Uterus (tissue), 3 donors: ENCODE measurements at regions not wholly inside any gene's neighbourhood (a gene's known extent, or its start where the extent isn't known, plus 50 kb on each side); places are given as distances from the start of the nearest gene placed in this dataset.

Source experiments
- DNase-seq, 2 donors: peaks; one replicate each; pipeline ENCODE4 v3.0.0-alpha.2; 2019 to 2020
- H3K27ac ChIP-seq, 2 donors: fragments of 200-600 bp; sonication (generic); 1 replicate in 1 of 2; 2 replicates in 1 of 2; pipeline ENCODE4 v1.5.1; 2016 to 2018
- H3K27me3 ChIP-seq, 2 donors: fragments of 200-600 bp; sonication (generic); one replicate each; pipeline ENCODE4 v1.5.1; 2018 to 2019; ENCODE audit warnings: control low read depth in 1 of 2
- H3K36me3 ChIP-seq, 2 donors: fragments of 200-600 bp; sonication (generic); one replicate each; pipeline ENCODE4 v1.5.1; 2019; ENCODE audit warnings: control low read depth in 1 of 2
- H3K4me1 ChIP-seq, 2 donors: fragments of 200-600 bp; sonication (generic); one replicate each; pipeline ENCODE4 v1.5.1; 2018 to 2019; ENCODE audit warnings: control low read depth in 1 of 2
- H3K4me3 ChIP-seq, 2 donors: fragments of 200-600 bp; sonication (generic); 1 replicate in 1 of 2; 2 replicates in 1 of 2; pipeline ENCODE4 v1.5.1; 2018 to 2019; ENCODE audit warnings: mild to moderate bottlenecking in 1 of 2
- H3K9me3 ChIP-seq, 2 donors: fragments of 200-600 bp; sonication (generic); one replicate each; pipeline ENCODE4 v1.5.1; 2019; ENCODE audit warnings: control low read depth in 1 of 2
- CTCF ChIP-seq, 4 experiments: fragments of 200-600 bp in 2 of 4; fragments of 450-650 bp in 2 of 4; sonication (generic) in 2 of 4; IDR thresholded peaks; one replicate each; pipeline ENCODE4 v1.5.1; 2016 to 2019; ENCODE audit warnings: antibody characterized with exemption in 4 of 4, mild to moderate bottlenecking in 2 of 4, moderate library complexity in 1 of 4
- POLR2A ChIP-seq, 2 donors: fragments of 450-650 bp; IDR thresholded peaks; one replicate each; pipeline ENCODE4 v1.6.1; 2016; ENCODE audit warnings: antibody characterized with exemption in 2 of 2, mild to moderate bottlenecking in 1 of 2, moderate library complexity in 1 of 2
- intact Hi-C: fragments of 100-400 bp; cut with DNase I; formaldehyde crosslinking; loops from one replicate; pipeline ENCODE4 v1.15.1; 2023; ENCODE audit warnings: low total_unique reads
- donor health status: DM: yes; HTN: yes; CAD: no.

- Histone ChIP-seq H3K36me3 (no peaks in the 10 kb centered on the region), H3K4me1 (no peaks in the 10 kb centered on the region), H3K9me3 (no peaks in the 10 kb centered on the region), H3K27ac (no peak overlapping the region), H3K4me3 (no peak overlapping the region), H3K27me3 (no peaks in the 10 kb centered on the region)
- intact Hi-C loops = no loop called here
- TF ChIP-seq CTCF (IDR thresholded peaks at IDR 0.05) (no peak), POLR2A (IDR thresholded peaks at IDR 0.05) (no peak)
- DNase-seq = no peak
Measured at GRCh38 chr12:115103884-115104883, 420.2 kb upstream of the TBX3 start.

GRCh38 chr12:115102450-115102849, 418.5 kb upstream of the TBX3 start:
- no peak for DNase-seq
- H3K27me3 ChIP-seq = no peaks in the 10 kb centered on the region
- intact Hi-C loops = no loop called here
- no peaks in the 10 kb centered on the region for H3K9me3 ChIP-seq
- H3K4me1 ChIP-seq = no peaks in the 10 kb centered on the region
- no peak for TF ChIP-seq POLR2A (IDR thresholded peaks at IDR 0.05)
- no peak for TF ChIP-seq CTCF (IDR thresholded peaks at IDR 0.05)
- H3K4me3 ChIP-seq = no peak overlapping the region
- H3K27ac ChIP-seq = no peak overlapping the region
- H3K36me3 ChIP-seq = no peaks in the 10 kb centered on the region

- no peaks in the 10 kb centered on the region for H3K27me3 ChIP-seq
- no peak overlapping the region for H3K27ac ChIP-seq
- no peak for TF ChIP-seq CTCF (IDR thresholded peaks at IDR 0.05)
- no peak for TF ChIP-seq POLR2A (IDR thresholded peaks at IDR 0.05)
- H3K9me3 ChIP-seq = no peaks in the 10 kb centered on the region
- no peak overlapping the region for H3K4me3 ChIP-seq
- no peaks in the 10 kb centered on the region for H3K4me1 ChIP-seq
- DNase-seq = no peak
- no peaks in the 10 kb centered on the region for H3K36me3 ChIP-seq
- intact Hi-C loops = no loop called here
Measured at GRCh38 chr12:115101520-115101919, 417.5 kb upstream of the TBX3 start.

- H3K27ac ChIP-seq = no peak overlapping the region
- no peaks in the 10 kb centered on the region for H3K9me3 ChIP-seq
- no peaks in the 10 kb centered on the region for H3K36me3 ChIP-seq
- TF ChIP-seq CTCF (IDR thresholded peaks at IDR 0.05) (no peak), POLR2A (IDR thresholded peaks at IDR 0.05) (no peak)
- intact Hi-C loops = no loop called here
- H3K27me3 ChIP-seq = no peaks in the 10 kb centered on the region
- peak; percentile 26 to 41 for DNase-seq
- H3K4me3 ChIP-seq = no peak overlapping the region
- H3K4me1 ChIP-seq = no peaks in the 10 kb centered on the region
Measured at GRCh38 chr12:115097416-115097815, 413.4 kb upstream of the TBX3 start.

GRCh38 chr12:115096588-115097397, 412.8 kb upstream of the TBX3 start:
- no peaks in the 10 kb centered on the region for H3K9me3 ChIP-seq
- no peak overlapping the region for H3K4me3 ChIP-seq
- no peaks in the 10 kb centered on the region for H3K4me1 ChIP-seq
- peak; percentile 39 to 59 for DNase-seq
- H3K36me3 ChIP-seq = no peaks in the 10 kb centered on the region
- intact Hi-C loops = no loop called here
- TF ChIP-seq CTCF (IDR thresholded peaks at IDR 0.05) (no peak), POLR2A (IDR thresholded peaks at IDR 0.05) (no peak)
- H3K27me3 ChIP-seq = no peaks in the 10 kb centered on the region
- no peak overlapping the region for H3K27ac ChIP-seq
